Natural killer cell (primary cell): ENCODE measurements at regions not wholly inside any gene's neighbourhood (a gene's known extent, or its start where the extent isn't known, plus 50 kb on each side); places are given as distances from the start of the nearest gene placed in this dataset.

Experiments
- ATAC-seq, 3 donors: fragments of 150-1000 bp in 2 of 3; fragments of 200-7000 bp in 1 of 3; cut with Tn5 transposase; 1 replicate in 1 of 3; 2 replicates in 2 of 3; pipeline ENCODE4 v1.10.0; 2021; ENCODE audit warnings: mild to moderate bottlenecking in 2 of 3, moderate library complexity in 2 of 3
- DNase-seq, 2 donors: peaks; one replicate each; pipeline versions ENCODE4 v3.0.0 to v3.0.0-alpha.2; 2013 to 2021; ENCODE audit warnings: mixed read lengths in 1 of 2
- H3K27ac ChIP-seq: one replicate; pipeline ENCODE4 v1.5.1; 2013; ENCODE audit warnings: mild to moderate bottlenecking, low read length
- H3K27me3 ChIP-seq: one replicate; pipeline ENCODE4 v1.6.1; 2013; ENCODE audit warnings: low read length; ENCODE audit not compliant: control insufficient read depth, insufficient read depth
- H3K36me3 ChIP-seq: one replicate; pipeline ENCODE4 v1.6.1; 2013; ENCODE audit warnings: low read length; ENCODE audit not compliant: control insufficient read depth, insufficient read depth
- H3K4me1 ChIP-seq: one replicate; pipeline ENCODE4 v1.6.1; 2013; ENCODE audit warnings: low read length; ENCODE audit not compliant: control insufficient read depth, insufficient read depth
- H3K4me3 ChIP-seq: one replicate; pipeline ENCODE4 v1.5.1; 2013; ENCODE audit warnings: low read length
- H3K9me3 ChIP-seq: one replicate; pipeline ENCODE4 v1.6.1; 2013; ENCODE audit warnings: low read length; ENCODE audit not compliant: control insufficient read depth, insufficient read depth
- H3K27ac Mint-ChIP-seq, 2 donors: one replicate each; pipeline ENCODE4 v1.8.0; 2022; ENCODE audit warnings: mild to moderate bottlenecking in 2 of 2, mixed read lengths in 2 of 2, moderate library complexity in 1 of 2
- H3K27me3 Mint-ChIP-seq, 2 donors: one replicate each; pipeline ENCODE4 v1.8.0; 2022; ENCODE audit warnings: low read depth in 2 of 2, mixed read lengths in 2 of 2
- H3K36me3 Mint-ChIP-seq: one replicate; pipeline ENCODE4 v1.8.0; 2022; ENCODE audit warnings: mixed read lengths
- H3K4me1 Mint-ChIP-seq, 2 donors: one replicate each; pipeline ENCODE4 v1.8.0; 2022; ENCODE audit warnings: mixed read lengths in 2 of 2
- H3K4me3 Mint-ChIP-seq: one replicate; pipeline ENCODE4 v1.8.0; 2022; ENCODE audit warnings: mild to moderate bottlenecking, moderate library complexity, mixed read lengths
- H3K9me3 Mint-ChIP-seq, 2 donors: one replicate each; pipeline ENCODE4 v1.8.0; 2022; ENCODE audit warnings: mixed read lengths in 2 of 2
- CTCF ChIP-seq: fragments of 200-600 bp; IDR thresholded peaks from one replicate; pipeline ENCODE4 v1.8.0; 2022; ENCODE audit warnings: antibody characterized with exemption
- WGBS: methylation state at CpG from one replicate; pipeline ENCODE4 v1.1.7; 2013; ENCODE audit warnings: missing lambda C conversion rate; ENCODE audit not compliant: insufficient coverage; 5-methylcytosine and 5-hydroxymethylcytosine counted together
- intact Hi-C: fragments of 100-400 bp; cut with micrococcal nuclease; formaldehyde crosslinking; loops from one replicate; pipeline ENCODE4 v1.14.2; 2022

DNA sequence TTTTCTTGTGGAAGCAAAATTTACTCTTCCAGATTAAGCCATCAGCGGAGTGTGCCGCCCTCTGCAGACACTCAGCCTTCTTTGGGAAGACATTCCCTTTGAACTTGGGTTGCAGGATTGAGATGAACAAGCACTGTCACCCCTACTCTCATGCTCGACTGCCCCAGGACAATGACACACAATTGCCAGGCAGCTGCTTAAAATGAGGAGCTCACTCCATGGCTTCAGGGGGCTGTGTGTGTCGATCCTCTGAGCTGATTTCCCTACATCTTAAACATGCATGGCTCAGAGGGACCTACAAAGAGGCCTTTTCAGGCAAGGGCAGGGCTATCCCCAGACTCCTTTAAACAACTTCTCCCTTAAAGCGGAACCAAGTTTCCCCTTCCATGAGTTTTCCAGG, 107.5 kb upstream of the MBNL2 start:
- Histone ChIP-seq H3K27ac (no peak overlapping the region), H3K36me3 (no peaks in the 10 kb centered on the region), H3K9me3 (no peaks in the 10 kb centered on the region), H3K27me3 (no peaks in the 10 kb centered on the region), H3K4me1 (peaks cover 5% of the 10 kb centered on the region), H3K4me3 (no peak overlapping the region)
- Mint-ChIP-seq H3K27ac (no peak overlapping the region), H3K4me1 (peaks cover 4 to 6% of the 10 kb centered on the region in 2 donors), H3K9me3 (no peaks in the 10 kb centered on the region), H3K27me3 (peaks cover 25 to 51% of the 10 kb centered on the region in 2 donors), H3K36me3 (no peaks in the 10 kb centered on the region), H3K4me3 (no peak overlapping the region)
- 61% methylated on average over 5 of the region's 5 CpGs for WGBS
- no peak for TF ChIP-seq CTCF
- DNase-seq (no peak), ATAC-seq (no peak)
- intact Hi-C loops: no loop called here

GRCh38 chr13:97116754-97117153, 105.4 kb upstream of the MBNL2 start:
- no peaks in the 10 kb centered on the region for H3K36me3 Mint-ChIP-seq
- Histone ChIP-seq H3K27me3 (peaks cover under 1% of the 10 kb centered on the region), H3K27ac (no peak overlapping the region), H3K4me1 (no peaks in the 10 kb centered on the region), H3K9me3 (no peaks in the 10 kb centered on the region), H3K36me3 (no peaks in the 10 kb centered on the region), H3K4me3 (no peak overlapping the region)
- H3K4me1 Mint-ChIP-seq: no peaks in the 10 kb centered on the region
- WGBS: 87% methylated on average over 1 of the region's 1 CpG
- no peak for DNase-seq
- H3K9me3 Mint-ChIP-seq: no peaks in the 10 kb centered on the region
- H3K27ac Mint-ChIP-seq: no peak overlapping the region
- peaks cover 32 to 60% of the 10 kb centered on the region in 2 donors for H3K27me3 Mint-ChIP-seq
- intact Hi-C loops: no loop called here
- H3K4me3 Mint-ChIP-seq: no peak overlapping the region
- peak in 1 of 3 donors; percentile 30 for ATAC-seq
- no peak for TF ChIP-seq CTCF

DNA sequence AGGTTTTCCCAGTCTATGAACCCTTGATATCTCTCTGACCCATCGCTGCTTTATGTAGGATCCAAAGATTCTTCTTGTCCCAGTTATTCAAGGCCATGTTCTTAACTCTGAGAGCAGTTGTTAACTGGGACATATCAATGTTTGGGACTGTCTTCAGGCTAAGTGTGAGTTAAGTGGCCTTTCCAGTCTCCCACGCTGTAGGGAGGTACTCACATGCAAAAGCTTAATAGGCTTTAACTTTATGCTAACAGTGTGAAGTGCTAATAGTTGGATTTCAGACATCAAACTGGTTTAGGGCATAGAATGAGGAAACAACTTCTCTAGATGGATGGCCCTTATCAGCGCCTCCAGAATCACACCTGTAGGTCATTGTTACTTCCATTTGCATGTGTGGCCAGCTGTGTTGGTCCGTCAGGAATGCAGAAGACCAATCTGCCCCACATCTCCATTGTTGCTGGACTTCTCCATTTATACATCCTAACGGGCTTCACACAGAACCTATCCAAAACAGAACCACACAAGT, 104.7 kb upstream of the MBNL2 start:
- H3K27me3 Mint-ChIP-seq: peaks cover 32 to 64% of the 10 kb centered on the region in 2 donors
- no peaks in the 10 kb centered on the region for H3K4me1 Mint-ChIP-seq
- no peak overlapping the region for H3K27ac Mint-ChIP-seq
- Histone ChIP-seq H3K9me3 (no peaks in the 10 kb centered on the region), H3K27ac (no peak overlapping the region), H3K36me3 (no peaks in the 10 kb centered on the region), H3K4me3 (no peak overlapping the region), H3K27me3 (peaks cover 3% of the 10 kb centered on the region), H3K4me1 (no peaks in the 10 kb centered on the region)
- DNase-seq (no peak), ATAC-seq (no peak)
- no peaks in the 10 kb centered on the region for H3K36me3 Mint-ChIP-seq
- no peaks in the 10 kb centered on the region for H3K9me3 Mint-ChIP-seq
- no peak overlapping the region for H3K4me3 Mint-ChIP-seq
- WGBS: 91% methylated on average over 5 of the region's 5 CpGs
- intact Hi-C loops: no loop called here
- no peak for TF ChIP-seq CTCF

DNA sequence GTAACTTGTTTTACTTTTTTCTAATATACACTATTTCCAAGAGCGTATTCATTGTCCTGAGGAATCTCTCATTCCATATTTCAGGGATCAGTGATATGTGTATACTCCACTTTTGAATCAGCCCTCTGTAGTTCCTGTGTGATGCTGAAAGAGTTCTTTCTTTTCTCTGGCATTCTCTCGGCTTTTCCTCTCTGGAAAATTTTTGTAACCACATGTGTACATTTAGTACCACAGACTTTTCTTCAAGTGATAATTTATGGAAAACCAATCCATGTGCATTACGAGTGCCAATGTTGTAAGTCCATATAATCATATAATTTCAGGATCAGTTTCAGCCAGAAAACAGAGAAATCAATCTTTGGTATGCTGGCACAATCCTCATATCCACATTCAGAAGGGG, 102.2 kb upstream of the MBNL2 start:
- no peak for TF ChIP-seq CTCF
- Histone ChIP-seq H3K27ac (no peak overlapping the region), H3K36me3 (no peaks in the 10 kb centered on the region), H3K27me3 (peaks cover 8% of the 10 kb centered on the region), H3K4me3 (no peak overlapping the region), H3K9me3 (no peaks in the 10 kb centered on the region), H3K4me1 (no peaks in the 10 kb centered on the region)
- intact Hi-C loops: no loop called here
- DNase-seq (no peak), ATAC-seq (no peak)
- Mint-ChIP-seq H3K27me3 (peaks cover 33 to 64% of the 10 kb centered on the region in 2 donors), H3K27ac (no peak overlapping the region), H3K4me1 (no peaks in the 10 kb centered on the region), H3K4me3 (no peak overlapping the region), H3K9me3 (no peaks in the 10 kb centered on the region), H3K36me3 (no peaks in the 10 kb centered on the region)
- 80% methylated on average over 1 of the region's 3 CpGs for whole genome bisulfite sequencing
